Fibroblast of lung (primary cell): ENCODE measurements at regions not wholly inside any gene's neighbourhood (a gene's known extent, or its start where the extent isn't known, plus 50 kb on each side); places are given as distances from the start of the nearest gene placed in this dataset.

ENCODE experiments used
- DNase-seq, 2 donors: peaks; one replicate each; pipeline versions ENCODE4 v3.0.0 to v3.0.0-alpha.2; 2010; ENCODE audit warnings: low read depth in 2 of 2
- H2AFZ ChIP-seq: 2 replicates; pipeline ENCODE4 v1.5.1; 2012; ENCODE audit warnings: low read length, control low read depth, inconsistent platforms
- H3K27ac ChIP-seq: 2 replicates; pipeline ENCODE4 v1.5.1; 2011; ENCODE audit warnings: low read length, control low read depth; ENCODE audit not compliant: insufficient read depth
- H3K27me3 ChIP-seq: 2 replicates; pipeline ENCODE4 v1.5.1; 2011; ENCODE audit warnings: mild to moderate bottlenecking, low read length; ENCODE audit not compliant: control insufficient read depth, insufficient read depth
- H3K36me3 ChIP-seq: 2 replicates; pipeline ENCODE4 v1.5.1; 2011; ENCODE audit warnings: low read length; ENCODE audit not compliant: control insufficient read depth, insufficient read depth
- H3K4me1 ChIP-seq: 2 replicates; pipeline ENCODE4 v1.5.1; 2011; ENCODE audit warnings: low read length; ENCODE audit not compliant: control insufficient read depth, insufficient read depth; ENCODE audit errors: extremely low read depth
- H3K4me2 ChIP-seq: 2 replicates; pipeline ENCODE4 v1.5.1; 2011; ENCODE audit warnings: low read length, control low read depth; ENCODE audit not compliant: insufficient read depth; ENCODE audit errors: extremely low read depth
- H3K4me3 ChIP-seq, 4 experiments: fragments of 200-600 bp in 1 of 4; sonication (generic) in 1 of 4; replicated peaks in 1 of 4; 2 replicates each; pipeline ENCODE4 v1.5.1; 2011 to 2016; ENCODE audit warnings: low read length in 4 of 4, low read depth in 3 of 4, mild to moderate bottlenecking in 3 of 4, control low read depth in 2 of 4, inconsistent platforms in 1 of 4, mixed read lengths in 1 of 4; ENCODE audit not compliant: insufficient read depth in 1 of 4; ENCODE audit errors: control extremely low read depth in 1 of 4
- H3K79me2 ChIP-seq: 2 replicates; pipeline ENCODE4 v1.5.1; 2012; ENCODE audit warnings: mild to moderate bottlenecking, low read length, inconsistent platforms; ENCODE audit not compliant: control insufficient read depth, insufficient read depth
- H3K9ac ChIP-seq: 2 replicates; pipeline ENCODE4 v1.5.1; 2011; ENCODE audit warnings: mild to moderate bottlenecking, low read length, control low read depth; ENCODE audit not compliant: insufficient read depth
- H3K9me3 ChIP-seq: 2 replicates; pipeline ENCODE4 v1.5.1; 2012; ENCODE audit warnings: low read depth, low read length; ENCODE audit not compliant: control insufficient read depth, insufficient read depth
- H4K20me1 ChIP-seq: 2 replicates; pipeline ENCODE4 v1.5.1; 2011; ENCODE audit warnings: low read length; ENCODE audit not compliant: control insufficient read depth, insufficient read depth; ENCODE audit errors: extremely low read depth
- CTCF ChIP-seq, 2 donors: IDR thresholded peaks in 1 of 2; conservative IDR thresholded peaks in 1 of 2; 1 replicate in 1 of 2; 2 replicates in 1 of 2; pipeline ENCODE4 v1.5.1; 2011 to 2012; ENCODE audit warnings: low read length in 2 of 2, control low read depth in 1 of 2, inconsistent platforms in 1 of 2, low read depth in 1 of 2, mild to moderate bottlenecking in 1 of 2
- EZH2 ChIP-seq: IDR thresholded peaks from 2 replicates; pipeline ENCODE4 v1.5.1; 2012; ENCODE audit warnings: low read length, control low read depth, mild to moderate bottlenecking; ENCODE audit errors: missing control alignments

GRCh38 chr7:52507546-52508255, 527.7 kb upstream of the POM121L12 start:
- DNase-seq: no peak
- no peak overlapping the region for H3K4me3 ChIP-seq
- no peak overlapping the region for H3K27ac ChIP-seq
- H4K20me1 ChIP-seq: no peaks in the 10 kb centered on the region
- H3K36me3 ChIP-seq: no peaks in the 10 kb centered on the region
- H3K27me3 ChIP-seq: no peaks in the 10 kb centered on the region
- H3K79me2 ChIP-seq: no peaks in the 10 kb centered on the region
- TF ChIP-seq CTCF (conservative IDR thresholded peaks at IDR 0.05 in 1 of 2, IDR thresholded peaks at IDR 0.05 in 1 of 2; ENCODE audit: low read depth in 1 of 2, low read length in 2 of 2): no peak
- TF ChIP-seq EZH2: no peak
- no peak overlapping the region for H2AFZ ChIP-seq
- no peaks in the 10 kb centered on the region for H3K9me3 ChIP-seq
- H3K4me2 ChIP-seq: no peak overlapping the region
- H3K4me1 ChIP-seq: no peaks in the 10 kb centered on the region
- H3K9ac ChIP-seq: no peak overlapping the region

GRCh38 chr7:52506325-52506724, 529.1 kb upstream of the POM121L12 start:
- Histone ChIP-seq H3K4me1 (no peaks in the 10 kb centered on the region), H3K9ac (no peak overlapping the region), H3K27ac (no peak overlapping the region), H4K20me1 (no peaks in the 10 kb centered on the region), H3K4me2 (no peak overlapping the region), H3K9me3 (no peaks in the 10 kb centered on the region), H3K36me3 (no peaks in the 10 kb centered on the region), H2AFZ (no peak overlapping the region), H3K4me3 (no peak overlapping the region), H3K79me2 (no peaks in the 10 kb centered on the region), H3K27me3 (no peaks in the 10 kb centered on the region)
- TF ChIP-seq EZH2 (no peak), CTCF (conservative IDR thresholded peaks at IDR 0.05 in 1 of 2, IDR thresholded peaks at IDR 0.05 in 1 of 2; ENCODE audit: low read depth in 1 of 2, low read length in 2 of 2) (no peak)
- DNase-seq: no peak

- peak in 1 of 2 donors; percentile 10 for DNase-seq
- Histone ChIP-seq H3K79me2 (no peaks in the 10 kb centered on the region), H2AFZ (no peak overlapping the region), H3K9me3 (no peaks in the 10 kb centered on the region), H4K20me1 (no peaks in the 10 kb centered on the region), H3K4me3 (no peak overlapping the region), H3K4me1 (no peaks in the 10 kb centered on the region), H3K27me3 (no peaks in the 10 kb centered on the region), H3K9ac (no peak overlapping the region), H3K27ac (no peak overlapping the region), H3K4me2 (no peak overlapping the region), H3K36me3 (no peaks in the 10 kb centered on the region)
- TF ChIP-seq CTCF (conservative IDR thresholded peaks at IDR 0.05 in 1 of 2, IDR thresholded peaks at IDR 0.05 in 1 of 2; ENCODE audit: low read depth in 1 of 2, low read length in 2 of 2) (no peak), EZH2 (no peak)
Measured at GRCh38 chr7:52504561-52504960, 530.9 kb upstream of the POM121L12 start.
